NK-92 treated with Interleukin-12 subunit alpha and Interleukin-12 subunit beta, amount 100 ng/mL, for 24 hours (cell line): ENCODE measurements at regions not wholly inside any gene's neighbourhood (a gene's known extent, or its start where the extent isn't known, plus 50 kb on each side); places are given as distances from the start of the nearest gene placed in this dataset.
"Not testable (repeated sequence)": the region's sequence is repeated elsewhere in the genome, so short reads cannot be mapped to it uniquely, and the experiment has no call there.

ENCODE experiments used
- DNase-seq: peaks from one replicate; lab custom pipeline; 2025; lab: John Stamatoyannopoulos, UW

GRCh38 chr2:176854878-176855277 is 357.7 kb upstream of the HNRNPA3 start:
- DNase-seq = no peak

DNA sequence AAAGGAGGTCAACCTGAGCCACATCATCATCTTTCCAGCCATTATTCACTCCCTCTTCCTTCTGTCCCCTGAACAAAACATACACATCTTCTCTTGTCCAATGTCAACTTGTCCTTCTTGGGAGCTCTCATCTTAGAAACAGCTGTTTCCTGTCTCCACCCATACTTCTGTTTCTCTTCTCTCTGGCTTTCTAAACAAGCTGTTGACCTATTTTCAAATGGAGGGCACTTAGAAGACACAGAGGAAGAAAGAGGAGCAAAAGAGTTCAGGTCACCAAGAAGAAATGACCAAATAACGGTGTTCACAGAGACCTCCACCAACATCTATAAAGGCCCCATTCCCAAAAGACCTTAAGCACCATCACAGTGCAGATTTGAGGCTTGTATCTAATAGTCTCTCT is 355.9 kb upstream of the HNRNPA3 start:
- DNase-seq = no peak

- no peak for DNase-seq
Measured at GRCh38 chr2:176865336-176865735, 347.3 kb upstream of the HNRNPA3 start.

- no peak for DNase-seq
Measured at GRCh38 chr2:176872406-176872805, 340.2 kb upstream of the HNRNPA3 start.

DNA sequence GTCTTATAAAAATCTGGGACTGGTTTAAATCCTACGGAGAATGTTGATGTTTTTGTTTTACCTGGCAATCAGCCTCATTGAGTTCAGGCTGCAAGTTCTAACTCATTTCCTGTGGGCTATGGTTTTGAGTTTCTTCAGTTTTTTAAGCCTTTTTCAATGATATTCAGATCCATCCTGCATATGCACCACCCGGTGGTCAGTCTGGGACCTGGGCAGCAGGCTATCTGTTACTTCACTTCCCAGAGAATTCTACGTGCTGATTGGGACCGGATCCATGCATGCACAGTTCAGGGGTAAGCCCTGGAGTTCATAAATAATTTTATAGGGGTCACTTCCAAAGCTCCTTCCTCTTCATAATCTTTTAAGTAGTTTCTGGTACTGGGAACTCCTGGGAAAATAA is 339.2 kb upstream of the HNRNPA3 start:
- no peak for DNase-seq

DNA sequence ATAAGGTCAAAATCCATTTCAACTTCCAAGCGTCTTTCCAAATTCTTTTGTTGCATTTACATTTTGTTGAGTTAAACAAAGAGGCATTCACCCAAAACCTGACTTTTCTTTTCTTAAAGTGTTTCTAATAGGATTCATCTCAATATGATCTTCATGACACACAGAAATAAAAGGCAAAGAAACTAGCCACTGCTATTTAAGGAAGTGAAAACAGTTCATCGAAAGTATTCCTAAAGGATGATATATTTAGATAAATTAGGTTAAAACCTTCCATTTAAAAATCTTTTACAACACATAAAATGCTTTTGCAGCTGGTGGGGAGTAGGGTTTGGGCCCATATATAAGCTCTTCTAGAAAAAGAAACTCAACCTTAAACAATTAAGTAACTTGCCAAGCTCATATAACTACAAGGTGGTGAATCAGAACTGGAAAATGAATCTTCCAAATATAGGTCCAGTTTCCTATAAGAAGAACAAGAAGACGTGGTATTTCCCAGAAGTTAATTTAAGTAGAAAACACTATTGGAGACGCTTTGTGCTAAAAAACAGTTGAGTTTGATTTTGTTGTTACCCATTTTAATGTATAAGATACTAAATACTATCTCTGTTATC is 336.0 kb upstream of the HNRNPA3 start:
- DNase-seq = no peak

GRCh38 chr2:176879426-176879995 is 333.1 kb upstream of the HNRNPA3 start:
- DNase-seq = no peak

DNA sequence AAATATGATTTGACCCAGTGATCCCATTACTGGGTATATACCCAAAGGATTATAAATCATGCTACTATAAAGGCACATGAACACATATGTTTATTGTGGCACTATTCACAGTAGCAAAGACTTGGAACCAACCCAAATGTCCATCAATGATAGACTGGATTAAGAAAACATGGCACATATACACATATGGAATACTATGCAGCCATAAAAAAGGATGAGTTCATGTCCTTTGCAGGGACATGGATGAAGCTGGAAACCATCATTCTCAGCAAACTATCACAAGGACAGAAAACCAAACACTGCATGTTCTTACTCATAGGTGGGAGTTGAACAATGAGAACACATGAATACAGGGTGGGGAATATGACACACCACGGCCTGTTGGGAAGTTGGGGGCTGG is 330.5 kb upstream of the HNRNPA3 start:
- DNase-seq = not testable (repeated sequence)

GRCh38 chr2:176885001-176885643 is 327.5 kb upstream of the HNRNPA3 start:
- no peak for DNase-seq

DNA sequence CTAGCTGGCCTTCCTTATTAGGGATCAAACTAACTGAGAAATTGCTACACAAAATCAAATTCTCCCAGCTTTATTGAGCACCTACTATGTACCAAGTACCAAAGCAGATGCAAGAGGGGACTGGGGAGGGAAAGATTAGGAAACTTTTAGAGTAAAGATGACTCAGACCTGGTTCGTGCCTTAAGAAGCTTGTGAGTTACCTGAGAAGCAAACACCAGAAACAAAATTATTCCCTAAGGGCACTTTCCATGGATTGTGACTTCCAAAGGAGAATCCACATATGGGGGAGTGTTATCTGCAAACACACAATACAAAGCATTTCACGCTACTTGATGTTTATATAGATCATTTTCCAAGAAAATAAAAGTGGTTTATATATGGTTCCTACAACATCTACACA is 326.9 kb upstream of the HNRNPA3 start:
- DNase-seq = no peak

DNA sequence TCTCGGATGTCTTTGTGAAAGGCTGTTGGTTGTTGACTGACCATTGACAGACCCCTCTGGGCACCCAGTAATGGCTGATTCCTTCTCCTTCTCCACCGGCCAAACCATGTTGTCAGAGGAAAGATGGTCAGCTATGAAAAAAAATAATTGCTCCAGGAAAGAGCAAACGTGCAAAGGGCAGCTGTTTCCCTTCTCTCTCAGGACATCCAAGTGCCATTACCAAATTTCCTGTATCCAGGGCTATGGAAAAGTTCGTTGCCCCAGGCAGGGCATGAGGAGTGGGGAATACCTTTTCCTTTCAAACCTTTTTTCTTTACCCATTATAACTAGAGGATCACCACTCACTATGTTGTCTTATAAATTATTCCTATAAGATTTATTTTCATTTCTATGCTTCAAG is 321.5 kb upstream of the HNRNPA3 start:
- no peak for DNase-seq

- DNase-seq = no peak
Measured at GRCh38 chr2:176891857-176892256, 320.7 kb upstream of the HNRNPA3 start.

- no peak for DNase-seq
Measured at GRCh38 chr2:176892676-176893226, 319.8 kb upstream of the HNRNPA3 start.

DNA sequence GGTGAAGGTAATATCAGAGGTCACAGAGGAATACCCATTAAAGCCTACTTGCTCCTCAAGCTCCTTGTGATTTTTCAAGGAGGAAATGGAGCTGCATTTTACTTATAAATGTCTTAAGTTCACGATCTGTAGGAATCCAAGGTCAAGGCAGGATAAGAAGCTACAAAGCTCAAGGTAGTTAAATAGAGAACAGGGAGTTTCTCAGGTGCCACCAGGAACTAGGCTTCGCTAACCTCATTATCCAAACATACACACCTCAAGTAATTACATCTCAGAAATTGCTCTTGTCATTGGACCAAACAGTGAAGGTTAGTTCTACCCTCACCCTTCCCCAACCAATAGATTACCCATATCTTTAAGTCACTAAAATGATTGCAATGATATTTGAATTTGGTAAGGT is 317.4 kb upstream of the HNRNPA3 start:
- DNase-seq = no peak

GRCh38 chr2:176902454-176902853 is 310.1 kb upstream of the HNRNPA3 start:
- no peak for DNase-seq

GRCh38 chr2:176904053-176904452 is 308.5 kb upstream of the HNRNPA3 start:
- not testable (repeated sequence) for DNase-seq

DNA sequence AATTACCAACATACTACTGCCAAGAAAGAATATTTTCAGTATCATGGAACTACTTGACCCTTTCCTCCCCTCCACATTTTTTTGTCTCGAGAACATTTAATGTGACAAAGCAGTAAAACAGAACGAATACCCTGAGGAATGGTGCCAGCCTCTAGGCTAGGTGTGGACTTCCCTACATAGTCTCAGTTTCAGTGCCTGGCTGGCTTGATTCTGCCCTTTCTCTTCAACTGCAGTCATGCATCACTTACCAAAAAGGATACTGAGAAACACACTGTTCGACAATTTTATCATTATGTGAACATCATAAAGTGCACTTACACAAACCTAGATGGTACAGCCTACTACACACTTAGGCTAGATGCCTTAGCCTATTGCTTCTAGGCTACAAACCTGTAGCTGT is 305.3 kb upstream of the HNRNPA3 start:
- DNase-seq = no peak

DNA sequence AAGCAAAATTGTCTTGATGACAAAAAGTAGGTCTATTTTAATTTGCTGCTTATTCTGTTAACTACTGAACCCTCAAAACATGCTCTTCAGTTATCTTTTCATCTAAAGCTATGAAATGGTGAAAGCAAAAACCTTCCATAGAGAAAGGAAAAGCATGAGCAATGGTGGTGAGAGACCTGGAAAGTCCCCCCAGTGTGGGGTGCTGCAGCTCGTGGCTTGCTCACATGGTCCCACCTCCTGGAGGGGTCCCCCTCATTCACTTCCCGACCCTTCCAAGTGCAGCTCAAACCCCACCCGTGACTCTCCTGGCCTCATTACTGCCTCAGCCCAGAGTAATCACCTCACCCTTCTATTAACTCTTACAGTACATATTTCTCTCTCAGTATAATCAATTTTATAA is 301.8 kb upstream of the HNRNPA3 start:
- no peak for DNase-seq

DNA sequence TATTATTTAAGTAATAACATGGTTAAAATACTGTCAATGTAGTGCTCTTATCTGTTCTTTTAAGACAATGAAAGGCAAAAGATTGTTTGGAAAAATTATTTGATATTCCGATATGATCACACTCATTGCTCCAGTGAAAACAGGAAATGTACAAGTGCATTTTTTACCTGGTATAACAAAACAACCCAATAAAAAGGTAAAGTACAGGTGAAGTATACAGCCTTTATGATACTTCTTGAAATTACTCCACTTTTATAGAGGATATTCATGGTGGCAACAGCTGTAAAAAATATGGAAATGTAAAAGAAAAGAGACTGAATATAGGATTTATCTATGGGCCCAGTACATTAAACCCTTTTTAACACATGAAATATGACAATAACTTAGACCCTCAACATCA is 298.6 kb upstream of the HNRNPA3 start:
- DNase-seq = no peak

GRCh38 chr2:176914371-176914770 is 298.2 kb upstream of the HNRNPA3 start:
- no peak for DNase-seq

DNA sequence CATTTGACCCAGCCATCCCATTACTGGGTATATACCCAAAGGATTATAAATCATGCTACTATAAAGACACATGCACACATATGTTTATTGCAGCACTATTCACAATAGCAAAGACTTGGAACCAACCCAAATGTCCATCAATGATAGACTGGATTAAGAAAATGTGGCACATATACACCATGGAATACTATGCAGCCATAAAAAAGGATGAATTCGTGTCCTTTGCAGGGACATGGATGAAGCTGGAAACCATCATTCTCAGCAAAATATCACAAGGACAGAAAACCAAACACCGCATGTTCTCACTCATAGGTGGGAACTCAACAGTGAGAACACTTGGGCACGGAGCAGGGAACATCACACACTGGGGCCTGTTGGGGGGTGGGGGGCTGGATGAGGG is 290.0 kb upstream of the HNRNPA3 start:
- DNase-seq = not testable (repeated sequence)

GRCh38 chr2:176923205-176923604 is 289.4 kb upstream of the HNRNPA3 start:
- DNase-seq = no peak

GRCh38 chr2:176924909-176925534 is 287.6 kb upstream of the HNRNPA3 start:
- no peak for DNase-seq
